C1 segment of cervical spinal cord (tissue), 14 donors: ENCODE measurements at regions not wholly inside any gene's neighbourhood (a gene's known extent, or its start where the extent isn't known, plus 50 kb on each side); places are given as distances from the start of the nearest gene placed in this dataset.
A peak's percentile ranks its signal among the peaks of the same experiment; 100 is the strongest.

Experiments
- DNase-seq, 14 donors: peaks; one replicate each; lab custom pipeline; 2025; lab: John Stamatoyannopoulos, UW

DNA sequence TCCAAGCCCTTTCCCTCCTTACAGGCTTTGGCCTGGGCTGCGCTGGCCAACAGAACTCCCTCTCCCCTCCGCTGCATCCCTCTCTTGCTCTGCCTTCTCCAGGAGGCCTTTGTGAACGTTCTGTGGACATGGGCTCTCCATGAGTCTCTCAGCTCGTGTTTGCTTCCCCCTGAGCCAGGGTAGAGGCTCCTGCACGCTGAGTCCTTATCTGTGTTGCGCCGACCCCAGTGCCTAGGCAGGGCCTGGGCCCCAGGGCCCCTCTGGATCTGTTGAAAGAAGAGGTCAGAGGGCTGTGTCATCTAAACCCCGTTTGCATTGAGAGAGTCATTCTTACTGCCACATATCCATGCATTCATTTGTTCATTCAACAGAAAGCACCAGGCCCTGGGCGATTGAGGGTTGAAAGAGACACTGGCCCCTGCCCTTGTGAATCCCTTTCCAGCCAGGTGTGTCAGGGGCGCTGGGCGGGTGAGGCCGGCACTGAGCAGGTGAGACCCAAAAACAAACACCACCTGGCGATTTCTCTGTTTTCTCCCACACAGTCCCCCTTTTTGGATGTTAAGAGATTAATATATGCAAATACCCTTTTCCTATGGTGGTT is 111.2 kb upstream of the IER5L start:
- DNase-seq = no peak

DNA sequence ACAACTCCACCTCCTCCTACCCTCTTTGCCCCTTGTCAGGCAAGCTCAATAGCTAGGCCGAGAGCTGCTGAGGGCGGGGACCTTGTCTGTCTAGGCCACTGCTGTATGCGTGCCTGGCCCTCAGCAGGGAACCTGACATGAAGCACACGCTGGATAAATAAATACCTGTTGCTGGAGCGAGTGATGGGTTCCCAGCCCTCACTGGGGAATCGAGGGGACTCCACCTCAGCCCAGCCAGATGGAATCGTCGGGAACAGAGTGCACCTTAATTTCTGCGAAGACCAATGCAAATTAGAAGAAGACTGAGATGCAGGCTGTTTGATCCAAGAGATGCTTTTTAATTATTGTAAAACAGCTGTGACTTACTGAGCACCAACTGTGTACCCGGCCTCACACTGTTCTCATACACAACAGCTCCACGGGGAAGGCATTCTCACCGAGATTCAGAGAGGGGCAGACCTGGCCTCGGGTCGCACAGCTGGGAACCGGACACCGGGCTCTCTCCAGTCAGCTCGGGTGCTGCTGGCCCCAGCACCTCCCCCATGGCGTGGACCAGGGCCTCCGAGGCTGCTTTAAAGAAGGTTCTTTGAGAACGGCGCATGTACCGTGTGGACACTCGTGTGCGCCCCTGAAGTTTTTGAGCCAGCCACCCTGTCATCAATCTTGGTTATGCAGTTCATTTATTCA is 109.7 kb upstream of the IER5L start:
- no peak for DNase-seq

- no peak for DNase-seq
Measured at GRCh38 chr9:129285979-129286772, 108.1 kb upstream of the IER5L start.

DNA sequence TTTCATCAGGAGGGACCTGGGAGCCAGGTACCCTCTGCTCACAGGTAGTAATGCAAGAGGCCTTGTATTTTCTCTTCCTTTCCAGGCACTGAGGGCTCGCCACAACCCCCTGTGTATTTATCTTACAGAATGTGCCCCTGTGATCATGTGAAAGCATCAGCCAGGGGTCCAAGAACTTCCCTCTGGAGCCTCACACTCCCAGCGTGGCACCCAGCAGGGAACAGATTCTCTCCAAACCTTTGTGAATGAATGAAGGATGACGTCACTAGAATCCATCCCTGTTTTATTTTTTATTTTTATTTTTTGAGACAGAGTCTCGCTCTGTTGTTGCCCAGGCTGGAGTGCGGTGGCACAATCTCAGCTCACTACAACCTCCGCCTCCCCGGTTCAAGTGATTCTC is 107.3 kb upstream of the IER5L start:
- DNase-seq = no peak

DNA sequence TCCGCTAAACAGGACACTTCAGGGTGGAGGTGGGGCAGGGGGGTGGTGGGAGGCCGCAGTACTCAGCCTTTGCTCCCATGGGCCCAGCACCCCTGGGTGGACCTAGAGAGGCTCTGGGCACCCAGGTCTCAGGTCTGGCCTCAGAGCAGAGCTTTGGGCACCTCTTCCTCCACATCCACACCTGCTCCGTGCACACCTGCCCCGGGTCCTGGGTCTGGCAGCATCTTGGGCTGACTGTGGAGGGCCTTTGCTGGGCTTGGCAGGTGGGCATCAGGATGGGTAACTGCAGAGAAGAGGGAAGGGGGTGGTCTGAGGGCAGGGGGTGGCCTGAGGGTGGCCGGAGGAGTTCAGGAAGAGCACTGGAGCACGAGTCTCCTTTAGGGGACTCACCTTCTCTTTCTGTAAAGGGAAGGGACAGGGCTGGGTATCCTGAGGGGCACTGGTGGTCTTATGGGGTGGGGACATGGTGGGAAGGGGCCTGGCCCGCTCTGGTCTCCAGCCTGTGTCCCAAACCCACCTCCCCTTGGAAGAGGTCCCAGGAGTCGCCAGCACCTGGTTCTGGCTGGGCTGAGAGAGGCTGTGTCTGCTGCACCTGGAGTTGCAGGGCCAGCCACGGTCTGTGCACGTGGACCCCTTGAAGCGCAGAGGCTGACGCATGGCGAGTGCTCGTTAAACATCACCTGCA is 106.7 kb upstream of the IER5L start:
- DNase-seq = no peak

- DNase-seq = no peak
Measured at GRCh38 chr9:129283705-129284606, 105.9 kb upstream of the IER5L start.

DNA sequence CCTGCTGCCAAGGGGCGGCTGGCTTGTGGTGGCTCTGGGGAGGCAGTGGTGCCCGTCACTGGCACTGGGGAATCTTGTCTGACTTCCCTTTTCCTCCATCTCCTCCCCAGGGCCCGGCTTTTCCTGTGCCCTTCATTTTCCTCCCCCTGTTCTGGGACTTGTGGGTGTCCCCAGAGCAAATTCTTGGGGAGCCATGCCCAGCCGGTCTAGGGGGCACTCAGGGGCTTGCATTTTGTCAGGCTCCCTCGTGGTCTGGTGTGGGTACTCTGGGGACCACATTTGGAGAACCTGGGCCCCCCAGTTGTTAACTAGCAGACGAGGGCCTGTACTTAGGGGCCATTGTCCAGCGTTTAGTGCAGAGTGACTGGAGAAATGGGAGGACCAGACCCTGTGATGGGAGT is 105.2 kb upstream of the IER5L start:
- no peak for DNase-seq

DNA sequence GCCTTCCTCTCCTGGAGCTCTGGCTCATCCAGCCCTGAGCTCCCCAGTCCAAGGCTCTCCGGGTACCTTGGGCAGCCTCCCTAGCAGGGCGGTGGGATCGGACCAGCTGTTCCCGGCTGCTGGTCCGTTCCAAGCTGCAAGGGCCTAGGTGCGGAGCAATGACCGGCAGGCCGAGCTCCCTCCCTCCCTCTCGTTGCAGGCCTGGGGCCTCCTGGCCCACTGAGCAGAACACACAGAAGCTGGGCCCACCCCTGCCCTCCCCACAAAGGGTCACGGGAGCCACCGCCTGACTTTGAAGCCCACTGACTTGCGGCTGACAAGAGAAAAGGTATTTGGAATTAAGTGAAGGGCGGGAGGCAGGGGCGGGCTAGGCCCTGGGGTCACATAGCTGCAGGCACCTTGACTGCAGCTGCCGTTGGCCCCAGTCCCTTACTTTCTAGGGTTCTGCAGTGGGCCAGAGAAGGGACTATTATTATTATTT is 104.7 kb upstream of the IER5L start:
- DNase-seq = no peak

DNA sequence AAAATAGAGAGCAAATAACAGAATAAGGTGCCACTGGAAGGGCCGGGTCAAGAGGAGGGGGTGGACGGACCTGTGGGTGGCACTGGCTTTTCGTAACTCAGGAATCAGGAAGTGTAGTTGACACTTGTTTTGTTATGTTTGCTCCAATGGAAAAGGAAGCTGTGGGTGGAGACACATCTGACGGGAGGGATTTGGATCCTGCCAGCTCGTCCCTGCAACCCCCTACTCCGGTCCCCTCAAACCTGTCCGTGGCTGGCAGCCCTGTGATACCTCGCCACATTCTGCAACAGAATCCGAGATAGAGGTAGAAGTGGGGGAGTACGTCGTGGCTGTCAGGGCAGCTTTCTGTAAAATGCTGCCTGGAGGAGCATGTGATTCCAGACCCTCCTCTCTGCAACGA is 104.2 kb upstream of the IER5L start:
- DNase-seq = no peak

- DNase-seq = no peak
Measured at GRCh38 chr9:129281506-129282145, 103.6 kb upstream of the IER5L start.

DNA sequence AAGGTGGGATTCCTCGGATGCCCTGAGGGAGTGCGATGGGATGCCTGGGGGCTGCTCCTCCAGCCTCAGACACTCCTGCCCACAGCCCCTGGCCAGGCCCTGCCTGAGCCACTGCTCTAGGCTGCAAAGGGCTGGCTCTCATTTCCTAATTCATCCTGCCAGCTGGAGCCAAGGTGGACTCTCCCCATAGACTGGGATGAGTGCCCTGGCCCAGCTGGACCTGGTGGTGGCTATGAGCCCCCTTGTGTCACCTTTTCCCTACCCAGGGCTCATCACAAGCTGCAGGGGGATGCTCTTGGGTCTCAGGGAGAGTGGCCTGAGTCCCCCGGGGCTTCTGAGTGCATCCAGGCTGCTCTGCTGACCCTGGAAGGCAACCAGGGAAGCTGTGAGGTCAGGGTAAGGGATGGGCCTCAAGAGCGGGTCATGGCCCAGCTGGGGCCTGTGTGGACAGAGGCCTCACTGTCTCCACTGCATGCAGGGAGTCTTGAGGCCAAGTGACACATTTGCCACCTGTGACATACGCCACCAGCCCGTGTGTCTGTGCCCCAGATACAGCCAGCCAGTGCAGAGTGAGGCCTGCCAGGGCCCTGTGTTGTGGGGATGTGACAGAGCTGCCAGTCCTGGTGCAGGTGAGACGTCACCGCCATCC is 102.7 kb upstream of the IER5L start:
- DNase-seq = peak in 2 of 14 donors; percentile 50 to 54

DNA sequence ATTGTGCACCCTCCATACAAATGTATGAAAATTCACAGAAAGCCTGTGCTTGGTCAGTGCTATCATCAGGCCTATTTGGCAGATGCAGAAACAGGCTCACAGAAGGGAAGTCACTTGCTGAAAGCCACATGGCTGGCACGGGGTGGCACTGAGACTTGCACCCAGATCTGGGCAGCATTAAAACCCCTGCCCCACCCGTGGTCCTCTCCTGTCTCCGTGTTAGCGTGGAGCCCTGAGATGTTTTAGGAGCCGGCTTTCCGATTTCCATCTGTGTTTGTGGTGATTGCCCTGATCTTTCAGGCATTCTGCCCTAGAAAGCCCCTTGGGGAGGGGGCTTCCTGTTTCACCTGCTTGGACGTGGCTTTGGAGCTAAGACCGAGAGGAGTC is 102.2 kb upstream of the IER5L start:
- DNase-seq = no peak

DNA sequence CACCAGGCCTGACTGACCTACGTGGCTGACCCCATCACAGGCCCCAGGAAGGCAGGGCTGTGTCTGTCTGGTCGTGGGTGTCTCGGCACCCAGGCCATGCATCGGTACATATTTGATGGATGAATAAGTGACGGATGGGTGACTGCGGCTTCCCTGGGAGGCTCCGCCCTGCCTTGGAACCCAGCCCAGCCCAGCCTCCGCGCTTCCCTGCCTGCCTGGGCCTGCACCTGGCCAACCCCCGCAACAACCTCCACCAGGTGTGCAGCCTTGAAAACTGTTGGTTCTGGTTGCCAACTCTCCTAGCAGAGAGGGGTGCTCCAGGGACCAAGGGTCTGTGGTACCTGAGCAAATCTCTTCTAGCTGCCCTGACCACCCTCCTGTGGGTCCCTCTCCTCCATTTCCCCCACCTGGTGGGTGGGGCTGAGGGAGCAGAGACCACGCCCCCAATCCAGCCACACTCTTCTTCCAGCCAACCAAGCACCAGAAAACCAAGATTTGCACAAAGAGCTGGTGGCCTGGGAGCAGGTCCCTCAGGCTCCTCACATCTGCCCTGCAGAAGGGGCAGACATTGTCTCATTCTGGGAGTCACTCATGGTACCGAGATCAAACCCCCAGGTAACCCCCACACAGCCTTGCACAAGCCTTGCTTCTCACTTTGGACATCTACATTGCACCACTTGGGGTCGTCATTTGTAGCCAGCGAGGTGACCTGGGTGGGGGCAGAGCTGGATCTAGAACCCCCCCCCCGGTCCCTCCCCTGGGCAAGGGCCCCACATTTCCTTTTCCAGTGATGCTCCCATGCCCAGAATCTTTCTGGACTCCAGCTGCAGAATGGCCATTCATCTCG is 100.6 kb upstream of the IER5L start:
- no peak for DNase-seq

- DNase-seq = no peak
Measured at GRCh38 chr9:129276486-129277230, 98.6 kb upstream of the IER5L start.

- DNase-seq = no peak
Measured at GRCh38 chr9:129275626-129276247, 97.7 kb upstream of the IER5L start.

DNA sequence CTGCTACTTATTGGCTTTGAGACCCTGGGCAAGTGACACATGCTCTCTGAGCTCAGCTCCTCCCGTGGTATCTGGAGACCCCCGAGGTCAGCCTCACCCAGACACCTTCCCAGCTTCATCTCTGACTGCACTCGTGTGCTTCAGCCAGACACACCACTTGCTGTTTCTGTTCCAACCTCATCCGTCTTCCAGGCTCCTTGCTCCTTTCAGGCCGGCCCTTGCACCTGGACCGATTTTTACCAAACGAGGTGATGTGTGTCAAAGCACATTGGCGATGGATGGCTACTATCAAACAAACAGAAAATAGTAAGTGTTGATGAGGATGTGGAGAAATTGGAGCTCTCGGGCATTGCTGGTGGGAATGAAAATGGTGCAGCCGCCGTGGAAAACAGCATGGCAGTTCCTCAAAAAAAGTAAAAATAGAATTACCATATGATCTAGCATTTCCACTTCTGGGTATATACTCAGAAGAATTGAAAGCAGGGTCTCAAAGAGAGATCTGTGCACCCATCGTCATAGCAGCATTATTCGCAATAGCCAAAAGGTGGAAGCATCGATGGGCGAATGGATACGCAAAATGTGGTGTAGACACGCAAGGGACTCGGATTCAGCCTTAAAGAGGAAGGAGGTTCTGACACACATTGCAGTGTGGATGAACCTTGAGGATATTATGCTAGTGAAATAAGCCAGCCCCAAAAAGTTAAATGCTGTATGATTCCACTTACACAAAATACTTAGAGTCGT is 96.1 kb upstream of the IER5L start:
- no peak for DNase-seq
